OCI-LY1 (cell line): ENCODE measurements at regions not wholly inside any gene's neighbourhood (a gene's known extent, or its start where the extent isn't known, plus 50 kb on each side); places are given as distances from the start of the nearest gene placed in this dataset.

Source experiments
- H2AFZ ChIP-seq: fragments of 200-600 bp; sonication (generic), shearing (Covaris generic); 2 replicates; pipeline ENCODE4 v1.6.0; 2014; ENCODE audit warnings: antibody characterized with exemption, mild to moderate bottlenecking, low read length
- H3F3A ChIP-seq: fragments of 200-600 bp; sonication (generic), shearing (Covaris generic); 2 replicates; pipeline ENCODE4 v1.6.0; 2014; ENCODE audit warnings: mild to moderate bottlenecking, antibody characterized with exemption, low read length, moderate library complexity; ENCODE audit not compliant: insufficient read depth
- H3K27ac ChIP-seq: fragments of 200-600 bp; sonication (generic); 2 replicates; pipeline ENCODE4 v1.5.1; 2014; ENCODE audit warnings: low read length, mixed run types, mild to moderate bottlenecking, low read depth; ENCODE audit not compliant: poor library complexity, severe bottlenecking
- H3K27me3 ChIP-seq: fragments of 200-600 bp; sonication (generic); 2 replicates; pipeline ENCODE4 v1.6.0; 2014; ENCODE audit warnings: antibody characterized with exemption, mild to moderate bottlenecking, low read length, moderate library complexity; ENCODE audit not compliant: insufficient read depth
- H3K36me3 ChIP-seq: fragments of 200-600 bp; sonication (generic); 2 replicates; pipeline ENCODE4 v1.6.1; 2014; ENCODE audit warnings: mild to moderate bottlenecking, antibody characterized with exemption, low read length, moderate library complexity, mixed read lengths; ENCODE audit not compliant: insufficient read depth
- H3K4me1 ChIP-seq: fragments of 200-600 bp; sonication (generic); 2 replicates; pipeline ENCODE4 v1.5.1; 2014; ENCODE audit warnings: mild to moderate bottlenecking, low read length, moderate library complexity; ENCODE audit not compliant: insufficient read depth, severe bottlenecking
- H3K4me2 ChIP-seq: fragments of 200-600 bp; sonication (generic), shearing (Covaris generic); 2 replicates; pipeline ENCODE4 v1.6.1; 2014; ENCODE audit warnings: low read length
- H3K4me3 ChIP-seq: fragments of 200-600 bp; sonication (generic); 2 replicates; pipeline ENCODE4 v1.5.1; 2014; ENCODE audit warnings: low read length, low read depth, mild to moderate bottlenecking, mixed read lengths; ENCODE audit not compliant: poor library complexity, severe bottlenecking
- H3K79me2 ChIP-seq: fragments of 200-600 bp; shearing (Covaris generic); 2 replicates; pipeline ENCODE4 v1.6.1; 2016; ENCODE audit warnings: mixed run types, low read length, mixed read lengths; ENCODE audit not compliant: insufficient read depth
- H3K9ac ChIP-seq: fragments of 200-600 bp; sonication (generic), shearing (Covaris generic); 2 replicates; pipeline ENCODE4 v1.6.1; 2014; ENCODE audit warnings: mild to moderate bottlenecking, low read length, mixed read lengths
- H3K9me2 ChIP-seq: fragments of 200-600 bp; sonication (generic), shearing (Covaris generic); 2 replicates; pipeline ENCODE4 v1.6.1; 2014; ENCODE audit warnings: low read depth, mild to moderate bottlenecking, low read length, mixed read lengths
- H3K9me3 ChIP-seq: fragments of 200-600 bp; shearing (Covaris generic); 2 replicates; pipeline ENCODE4 v1.6.1; 2014; ENCODE audit warnings: low read length, mixed read lengths
- H4K20me1 ChIP-seq: fragments of 200-600 bp; sonication (generic), shearing (Covaris generic); 2 replicates; pipeline ENCODE4 v1.6.0; 2016; ENCODE audit warnings: mild to moderate bottlenecking, low read length; ENCODE audit not compliant: insufficient read depth
- CTCF ChIP-seq: fragments of 200-600 bp; sonication (generic), shearing (Covaris generic); IDR thresholded peaks from 2 replicates; pipeline ENCODE4 v1.5.1; 2017; ENCODE audit warnings: mild to moderate bottlenecking, antibody characterized with exemption, low read length, moderate library complexity, mixed read lengths
- EZH2 ChIP-seq: fragments of 200-600 bp; sonication (generic), shearing (Covaris generic); IDR thresholded peaks from 2 replicates; pipeline ENCODE4 v1.8.0; 2017; ENCODE audit warnings: borderline replicate concordance, mixed run types, mild to moderate bottlenecking, antibody characterized with exemption, low read length, moderate library complexity, mixed read lengths

- TF ChIP-seq EZH2: no peak
- peak; percentile 61 for TF ChIP-seq CTCF
- no peaks in the 10 kb centered on the region for H3K79me2 ChIP-seq
- no peak overlapping the region for H3K4me2 ChIP-seq
- no peak overlapping the region for H2AFZ ChIP-seq
- H3K9me3 ChIP-seq: no peaks in the 10 kb centered on the region
- no peaks in the 10 kb centered on the region for H3K4me1 ChIP-seq
- H3K27ac ChIP-seq: no peak overlapping the region
- no peak overlapping the region for H3K4me3 ChIP-seq
- H3F3A ChIP-seq: no peaks in the 10 kb centered on the region
- no peaks in the 10 kb centered on the region for H3K36me3 ChIP-seq
- no peaks in the 10 kb centered on the region for H3K27me3 ChIP-seq
- no peaks in the 10 kb centered on the region for H3K9me2 ChIP-seq
- no peaks in the 10 kb centered on the region for H4K20me1 ChIP-seq
- no peak overlapping the region for H3K9ac ChIP-seq
Observed at GRCh38 chr13:70310396-70311119, 202.3 kb upstream of the KLHL1 start.

GRCh38 chr13:70297189-70297616 lies 189.0 kb upstream of the KLHL1 start:
- no peaks in the 10 kb centered on the region for H4K20me1 ChIP-seq
- H3K36me3 ChIP-seq: no peaks in the 10 kb centered on the region
- no peak overlapping the region for H3K27ac ChIP-seq
- H3K9ac ChIP-seq: no peak overlapping the region
- no peak overlapping the region for H3K4me3 ChIP-seq
- no peaks in the 10 kb centered on the region for H3K79me2 ChIP-seq
- no peaks in the 10 kb centered on the region for H3K9me2 ChIP-seq
- no peak overlapping the region for H3K4me2 ChIP-seq
- TF ChIP-seq EZH2 (no peak), CTCF (no peak)
- no peak overlapping the region for H2AFZ ChIP-seq
- no peaks in the 10 kb centered on the region for H3K27me3 ChIP-seq
- H3K9me3 ChIP-seq: peaks cover 6% of the 10 kb centered on the region
- H3F3A ChIP-seq: no peaks in the 10 kb centered on the region
- H3K4me1 ChIP-seq: no peaks in the 10 kb centered on the region

- Histone ChIP-seq H3K4me3 (no peak overlapping the region), H3K9me3 (no peaks in the 10 kb centered on the region), H3K9ac (no peak overlapping the region), H3F3A (no peaks in the 10 kb centered on the region), H3K9me2 (no peaks in the 10 kb centered on the region), H3K79me2 (no peaks in the 10 kb centered on the region), H3K4me2 (no peak overlapping the region), H2AFZ (no peak overlapping the region), H3K36me3 (no peaks in the 10 kb centered on the region), H3K4me1 (no peaks in the 10 kb centered on the region), H4K20me1 (no peaks in the 10 kb centered on the region), H3K27me3 (no peaks in the 10 kb centered on the region), H3K27ac (no peak overlapping the region)
- TF ChIP-seq CTCF (no peak), EZH2 (no peak)
Observed at GRCh38 chr13:70284371-70284770, 176.1 kb upstream of the KLHL1 start.
